KMS-11 (cell line): ENCODE measurements at regions not wholly inside any gene's neighbourhood (a gene's known extent, or its start where the extent isn't known, plus 50 kb on each side); places are given as distances from the start of the nearest gene placed in this dataset.

Experiments
- H2AFZ ChIP-seq: fragments of 200-600 bp; sonication (generic); 2 replicates; pipeline ENCODE4 v1.6.1; 2016; ENCODE audit warnings: antibody characterized with exemption, mixed run types, low read depth
- H3K27ac ChIP-seq: fragments of 200-600 bp; sonication (generic); 2 replicates; pipeline ENCODE4 v1.6.1; 2016; ENCODE audit warnings: mild to moderate bottlenecking, mixed run types
- H3K27me3 ChIP-seq: fragments of 200-600 bp; sonication (generic); 2 replicates; pipeline ENCODE4 v1.6.1; 2017; ENCODE audit warnings: mild to moderate bottlenecking, low read depth, mixed run types, moderate library complexity; ENCODE audit not compliant: insufficient read depth
- H3K36me3 ChIP-seq: fragments of 200-600 bp; sonication (generic); 2 replicates; pipeline ENCODE4 v1.6.1; 2017; ENCODE audit warnings: mild to moderate bottlenecking, mixed run types; ENCODE audit not compliant: insufficient read depth
- H3K4me1 ChIP-seq: fragments of 200-600 bp; sonication (generic); 2 replicates; pipeline ENCODE4 v1.6.1; 2016; ENCODE audit warnings: mild to moderate bottlenecking, low read depth, mixed run types; ENCODE audit not compliant: poor library complexity, severe bottlenecking
- H3K4me2 ChIP-seq: fragments of 200-600 bp; sonication (generic); 2 replicates; pipeline ENCODE4 v1.7.0; 2016; ENCODE audit warnings: mild to moderate bottlenecking, mixed run types
- H3K4me3 ChIP-seq: fragments of 200-600 bp; sonication (generic); IDR thresholded peaks from 2 replicates; pipeline ENCODE4 v1.6.1; 2017; ENCODE audit warnings: low read depth, low read length, mixed read lengths; ENCODE audit not compliant: insufficient read depth
- H3K79me2 ChIP-seq: fragments of 200-600 bp; sonication (generic); 2 replicates; pipeline ENCODE4 v1.6.1; 2016; ENCODE audit warnings: low read depth, mixed run types; ENCODE audit not compliant: insufficient read depth
- H3K9ac ChIP-seq: fragments of 200-600 bp; sonication (generic); 2 replicates; pipeline ENCODE4 v1.6.1; 2016; ENCODE audit warnings: mild to moderate bottlenecking, mixed run types
- H4K20me1 ChIP-seq: fragments of 200-600 bp; sonication (generic); 2 replicates; pipeline ENCODE4 v1.6.1; 2016; ENCODE audit warnings: mild to moderate bottlenecking, mixed run types; ENCODE audit not compliant: insufficient read depth
- CTCF ChIP-seq: fragments of 200-600 bp; sonication (generic); conservative IDR thresholded peaks from 2 replicates; pipeline ENCODE4 v1.6.1; 2017; ENCODE audit warnings: low read depth, mild to moderate bottlenecking, antibody characterized with exemption, low read length, moderate library complexity, mixed read lengths

DNA sequence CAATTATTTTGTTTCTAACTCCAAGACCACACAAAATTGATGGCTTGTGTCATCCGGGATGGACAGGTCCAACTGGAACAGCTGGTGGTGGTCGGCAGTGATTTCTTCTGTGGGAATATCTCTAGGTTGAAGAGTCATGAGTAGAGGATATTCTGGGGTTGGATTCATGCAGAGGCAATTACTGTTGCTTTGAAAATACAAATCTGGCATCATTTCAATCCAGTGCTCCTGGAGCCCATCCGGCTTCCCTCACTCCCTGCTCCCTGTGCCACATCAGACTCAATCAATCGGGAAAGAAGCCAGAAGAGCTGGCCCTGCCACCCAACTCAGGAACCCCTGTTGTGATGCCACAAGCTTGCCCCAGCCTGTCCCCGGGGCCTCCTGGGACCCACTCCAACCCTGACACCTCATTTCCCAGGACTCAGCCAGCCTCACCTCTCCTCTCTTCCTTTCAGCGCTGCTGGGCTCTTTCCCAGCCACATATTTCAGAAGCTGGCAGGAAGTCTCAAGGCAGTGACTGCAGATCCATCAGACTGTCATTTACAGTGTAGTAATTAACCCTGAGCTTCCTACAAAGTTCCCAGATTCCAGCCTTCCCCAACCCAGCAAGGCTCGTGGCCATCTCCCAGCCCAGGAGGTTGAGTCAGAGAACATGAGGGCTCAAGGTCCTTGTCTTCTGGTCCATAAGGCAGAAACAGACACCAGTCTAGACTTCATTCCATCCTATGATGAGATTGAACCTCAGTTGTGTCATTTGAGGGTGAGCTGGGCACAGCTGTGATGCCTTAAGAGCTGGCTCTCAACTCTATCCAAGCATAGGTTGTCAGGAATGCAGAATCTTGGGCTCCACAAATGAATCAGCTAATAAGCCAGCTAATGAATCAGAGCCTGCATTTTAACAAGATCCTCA, 114.0 kb downstream of the FAM174B start:
- Histone ChIP-seq H3K36me3 (no peaks in the 10 kb centered on the region), H3K27ac (no peak overlapping the region), H4K20me1 (no peaks in the 10 kb centered on the region), H3K4me3 (no peak overlapping the region), H3K79me2 (no peaks in the 10 kb centered on the region), H3K9ac (no peak overlapping the region), H3K4me2 (no peak overlapping the region), H2AFZ (no peak overlapping the region), H3K4me1 (no peaks in the 10 kb centered on the region), H3K27me3 (no peaks in the 10 kb centered on the region)
- TF ChIP-seq CTCF, result no peak

- H3K4me1 ChIP-seq, result no peaks in the 10 kb centered on the region
- no peaks in the 10 kb centered on the region for H3K36me3 ChIP-seq
- no peaks in the 10 kb centered on the region for H4K20me1 ChIP-seq
- no peak for TF ChIP-seq CTCF
- no peak overlapping the region for H3K4me2 ChIP-seq
- H3K27me3 ChIP-seq, result no peaks in the 10 kb centered on the region
- no peak overlapping the region for H2AFZ ChIP-seq
- H3K79me2 ChIP-seq, result no peaks in the 10 kb centered on the region
- H3K4me3 ChIP-seq, result no peak overlapping the region
- no peak overlapping the region for H3K9ac ChIP-seq
- H3K27ac ChIP-seq, result no peak overlapping the region
Measured at GRCh38 chr15:92538115-92538514, 117.5 kb downstream of the FAM174B start.

GRCh38 chr15:92533298-92533697, 122.3 kb downstream of the FAM174B start:
- Histone ChIP-seq H3K36me3 (no peaks in the 10 kb centered on the region), H3K4me3 (no peak overlapping the region), H3K9ac (no peak overlapping the region), H3K27me3 (no peaks in the 10 kb centered on the region), H3K4me2 (no peak overlapping the region), H4K20me1 (no peaks in the 10 kb centered on the region), H3K79me2 (no peaks in the 10 kb centered on the region), H2AFZ (no peak overlapping the region), H3K4me1 (no peaks in the 10 kb centered on the region), H3K27ac (no peak overlapping the region)
- no peak for TF ChIP-seq CTCF

- Histone ChIP-seq H3K4me3 (no peak overlapping the region), H3K27me3 (no peaks in the 10 kb centered on the region), H2AFZ (no peak overlapping the region), H3K4me2 (no peak overlapping the region), H3K36me3 (no peaks in the 10 kb centered on the region), H3K4me1 (peaks cover 8% of the 10 kb centered on the region), H3K79me2 (no peaks in the 10 kb centered on the region), H4K20me1 (no peaks in the 10 kb centered on the region), H3K9ac (no peak overlapping the region), H3K27ac (no peak overlapping the region)
- no peak for TF ChIP-seq CTCF
Measured at GRCh38 chr15:92531406-92531805, 124.2 kb downstream of the FAM174B start.
